Hematopoietic multipotent progenitor cell treated with erythropoietin and hydrocortisone succinate and interleukin-3 and kit ligand, for 8 days (in vitro differentiated cells): ENCODE measurements at regions not wholly inside any gene's neighbourhood (a gene's known extent, or its start where the extent isn't known, plus 50 kb on each side); places are given as distances from the start of the nearest gene placed in this dataset.
"Not testable (repeated sequence)": the region's sequence is repeated elsewhere in the genome, so short reads cannot be mapped to it uniquely, and the experiment has no call there.

Source experiments
- DNase-seq: peaks from one replicate; pipeline ENCODE4 v3.0.0-alpha.2; 2015

DNA sequence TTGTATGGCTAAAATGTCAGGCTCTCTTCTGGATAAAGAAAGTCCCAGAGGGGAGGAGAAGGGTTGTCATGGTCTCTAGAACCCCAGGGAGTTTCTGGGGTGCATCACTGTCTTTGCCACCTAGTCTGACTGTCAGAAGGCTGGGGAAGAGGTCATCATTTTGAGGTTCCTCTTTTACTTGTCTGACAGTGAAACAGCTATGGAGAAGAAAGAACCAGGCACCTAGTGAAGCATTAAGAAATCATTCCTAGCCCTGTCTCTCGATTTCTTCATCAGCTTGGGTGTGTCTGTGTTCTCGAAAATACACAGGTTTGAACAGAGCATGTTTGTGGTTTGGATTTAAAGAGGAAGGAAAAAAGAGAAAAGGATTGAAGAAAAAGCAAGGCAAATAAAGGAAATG is 158.7 kb upstream of the LRIG3 start:
- DNase-seq: no peak

DNA sequence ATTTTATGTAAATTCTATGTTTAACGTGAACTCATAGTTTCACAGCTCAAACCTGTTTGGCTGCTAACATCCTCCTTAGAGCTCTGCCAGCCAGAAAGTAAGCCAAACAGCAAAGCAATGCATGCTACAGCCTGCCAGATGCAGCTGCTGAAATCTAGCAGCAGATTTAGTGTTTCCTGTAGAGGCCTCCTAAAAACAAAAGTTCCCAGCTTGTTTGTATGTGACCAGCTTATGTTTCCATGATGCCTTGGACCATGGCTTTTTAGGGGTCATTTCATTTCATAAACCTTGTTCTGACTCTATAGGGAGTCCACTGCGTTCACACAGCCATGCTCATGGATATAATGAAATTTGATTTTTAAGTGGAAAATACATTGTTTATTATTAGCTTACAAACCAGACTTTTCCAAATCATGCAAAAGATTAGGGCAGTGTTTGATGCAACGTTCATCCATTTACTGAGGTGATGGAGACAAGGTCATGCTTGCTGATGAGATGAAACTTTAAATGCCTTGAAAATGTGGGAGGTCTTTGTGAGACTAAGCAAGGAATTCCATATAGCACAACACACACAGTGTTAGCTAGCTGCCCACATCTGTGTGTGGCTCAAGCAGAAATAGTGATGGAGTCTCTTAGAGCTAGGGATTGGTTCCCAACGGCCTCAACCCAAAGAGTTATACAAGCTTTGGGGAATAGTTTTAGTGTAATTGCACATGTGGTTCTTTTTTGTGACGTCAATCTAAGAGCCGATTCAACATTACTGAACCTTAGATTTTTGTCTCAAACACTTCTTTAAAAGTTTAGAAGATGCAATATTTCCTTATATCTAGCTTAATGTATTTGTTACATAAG is 157.5 kb upstream of the LRIG3 start:
- DNase-seq: no peak

DNA sequence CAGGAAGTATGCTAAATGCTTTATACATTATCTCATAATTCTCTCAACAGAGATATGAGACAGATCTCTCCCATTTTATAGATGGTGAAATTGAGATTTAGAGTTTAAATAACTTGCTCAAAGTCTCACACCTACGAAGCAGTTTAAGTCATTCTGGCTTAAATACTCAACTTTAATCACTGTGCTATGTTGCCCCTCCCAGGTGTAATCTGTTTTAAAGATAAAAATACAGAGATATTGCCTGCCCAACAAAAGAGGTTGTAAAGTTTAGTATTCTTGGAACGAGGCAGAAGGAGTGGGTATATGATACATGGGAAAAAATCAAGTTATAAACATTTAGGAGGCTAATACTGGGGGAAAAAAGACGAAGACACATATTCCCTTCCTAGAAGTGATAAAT is 156.8 kb upstream of the LRIG3 start:
- no peak for DNase-seq

DNA sequence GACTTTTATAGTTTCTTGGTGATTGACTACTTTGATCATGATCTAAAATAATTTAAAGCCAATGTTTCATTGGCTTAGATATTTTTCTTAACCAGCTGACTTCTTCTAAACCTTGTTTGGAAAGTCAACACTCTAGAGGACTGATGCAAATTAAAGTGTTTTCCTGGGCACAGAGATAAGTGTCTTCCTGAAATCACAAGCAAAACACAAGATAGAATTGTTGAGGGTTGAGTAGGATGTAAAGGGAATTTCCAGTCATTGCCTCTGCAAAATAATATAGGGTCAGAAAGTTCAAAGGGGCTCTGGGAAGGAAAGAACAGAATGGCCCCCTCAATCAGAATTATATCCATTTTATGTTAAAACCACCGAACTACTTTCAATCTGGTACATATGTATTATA is 156.3 kb upstream of the LRIG3 start:
- no peak for DNase-seq

DNA sequence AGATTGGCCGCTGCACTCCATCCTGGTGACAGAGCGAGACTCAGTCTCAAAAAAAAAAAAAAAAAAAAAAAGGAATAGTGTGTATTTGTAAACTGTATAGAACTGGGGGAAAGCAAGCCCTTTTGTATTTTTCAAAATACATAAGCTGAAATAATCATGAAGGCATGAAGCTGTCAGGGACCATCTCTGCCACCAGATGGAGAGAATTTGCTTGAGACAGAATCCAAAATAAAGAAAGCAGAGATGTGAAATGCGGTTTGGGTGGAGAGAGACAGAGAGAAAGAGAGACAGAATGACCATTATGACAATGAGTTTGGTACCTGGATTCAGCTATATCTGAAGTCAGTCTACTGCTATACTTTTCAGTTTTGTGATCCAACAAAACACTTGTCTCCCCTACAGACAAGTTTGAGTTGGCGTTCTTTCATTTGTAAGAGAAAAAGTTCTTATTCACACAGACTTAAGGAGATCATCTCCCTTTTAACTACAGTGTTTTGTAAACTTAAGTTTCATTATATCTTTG is 155.7 kb upstream of the LRIG3 start:
- DNase-seq: no peak

DNA sequence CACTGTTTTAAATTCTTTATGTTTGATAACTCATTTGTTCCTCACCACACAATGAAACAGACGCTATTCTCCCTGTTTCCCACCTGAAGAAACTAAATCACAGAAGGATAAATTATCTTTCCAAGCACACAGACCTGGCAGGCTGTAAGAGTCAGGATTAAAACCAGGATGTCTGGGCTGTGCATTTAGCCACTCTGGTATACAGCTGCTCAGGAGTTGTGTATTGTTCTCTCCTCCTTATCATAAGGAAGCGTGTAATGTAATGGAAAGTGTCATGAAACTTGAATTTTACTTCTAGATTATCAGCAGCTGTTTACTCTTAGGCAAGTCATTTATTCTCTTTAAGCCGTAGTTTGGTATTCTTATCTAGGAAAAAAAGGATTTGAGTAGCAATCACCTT is 154.8 kb upstream of the LRIG3 start:
- DNase-seq: no peak

DNA sequence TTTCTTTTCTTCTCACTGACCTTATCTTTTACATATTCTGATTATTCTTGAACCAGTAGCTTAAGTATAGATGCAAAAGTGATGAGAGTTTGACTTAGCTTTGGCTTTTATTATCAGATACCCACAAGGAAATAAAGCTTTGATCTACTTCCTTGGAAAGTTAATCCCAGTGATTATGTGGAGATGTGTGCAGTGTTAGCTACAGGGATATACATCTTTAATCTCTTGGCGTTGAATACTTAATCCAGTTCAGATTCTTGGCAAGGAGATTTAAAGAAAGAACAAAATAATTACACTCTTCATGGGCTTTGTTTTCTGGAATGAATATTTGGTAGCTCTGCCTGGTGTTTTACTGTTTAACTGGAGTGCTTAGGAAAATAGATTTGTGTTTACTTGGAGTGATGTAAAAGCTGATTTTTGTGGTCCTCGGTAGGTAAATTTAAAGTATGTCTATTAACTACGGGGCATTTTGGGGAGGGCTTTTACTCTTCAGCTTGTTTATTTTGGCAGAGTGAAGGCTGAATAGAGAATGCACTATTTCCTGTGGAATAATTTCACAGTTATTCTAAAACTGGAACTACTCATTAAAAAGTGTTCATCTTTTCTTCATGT is 150.1 kb upstream of the LRIG3 start:
- DNase-seq: no peak

DNA sequence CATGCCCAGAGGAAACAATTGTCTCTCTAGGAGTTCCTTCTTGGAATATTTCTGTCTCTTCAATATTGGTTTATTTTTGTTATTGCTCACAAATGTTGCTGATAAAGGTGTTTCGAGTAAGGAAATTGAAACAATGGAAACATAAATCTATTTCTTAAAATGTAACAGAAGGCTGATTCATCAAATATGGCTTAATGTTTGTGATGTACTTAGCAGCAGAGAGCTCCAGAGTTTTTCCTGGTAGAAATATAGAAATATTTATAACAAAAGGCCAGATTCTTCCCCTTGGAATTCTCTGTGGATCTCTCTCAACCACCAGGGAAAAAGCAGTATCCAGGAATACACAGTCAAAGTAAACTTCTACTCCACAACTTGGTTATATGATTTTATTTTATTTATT is 149.2 kb upstream of the LRIG3 start:
- DNase-seq: no peak

DNA sequence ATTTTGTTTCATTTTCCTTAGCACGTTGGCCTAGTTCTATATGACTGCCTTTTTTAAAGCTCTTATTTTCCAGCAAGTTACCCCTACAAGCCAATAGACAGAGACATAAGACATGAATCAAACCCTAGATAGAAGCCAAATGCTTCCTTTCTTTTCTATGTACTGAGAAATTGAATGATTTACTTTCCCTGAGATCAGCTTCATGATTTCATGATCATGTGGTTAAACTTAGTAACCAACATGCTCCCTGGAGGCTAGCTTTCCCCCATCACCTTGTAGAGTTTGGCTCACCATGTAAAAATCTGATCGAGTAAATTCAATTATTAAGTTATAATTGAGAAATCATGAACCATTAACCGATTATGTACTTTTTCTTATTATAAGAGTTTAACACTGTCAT is 148.1 kb upstream of the LRIG3 start:
- no peak for DNase-seq

DNA sequence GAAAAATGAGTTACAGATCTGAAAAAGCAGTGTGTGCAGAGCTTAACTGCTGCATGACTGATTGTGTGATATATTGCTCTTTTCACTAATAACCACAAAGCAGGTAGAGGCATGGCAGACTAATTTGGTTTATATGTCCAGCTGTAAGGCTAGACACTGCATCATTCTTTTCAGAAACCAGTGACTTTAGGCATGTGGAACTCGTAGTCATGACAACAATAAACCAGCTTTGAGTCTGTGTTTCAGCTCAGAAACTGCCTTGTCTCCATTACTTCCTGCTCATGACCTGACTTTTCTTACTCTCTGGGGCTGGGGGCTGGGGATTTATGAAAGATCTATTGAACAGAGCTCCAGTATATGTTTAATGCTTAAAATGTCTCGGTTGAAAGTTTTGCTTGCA is 146.8 kb upstream of the LRIG3 start:
- DNase-seq: no peak

DNA sequence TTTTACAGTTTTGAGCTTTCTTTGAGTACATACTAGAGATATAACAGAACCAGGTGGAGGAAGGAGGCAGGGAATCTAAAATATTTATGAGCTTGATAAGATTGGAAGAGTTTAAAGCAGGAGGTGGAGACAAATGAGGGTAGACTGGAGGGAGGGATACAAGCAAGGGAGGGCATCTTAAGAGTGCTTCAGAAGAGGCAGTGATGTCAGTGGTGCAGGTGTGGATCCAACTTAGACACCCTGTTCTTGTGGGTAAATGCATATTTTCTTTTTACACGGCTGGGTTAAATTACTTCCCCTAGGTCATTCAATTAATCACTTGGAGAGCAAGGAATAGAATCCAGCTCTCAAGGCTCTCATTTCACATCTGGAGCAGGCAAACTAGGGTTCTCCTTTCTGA is 146.1 kb upstream of the LRIG3 start:
- DNase-seq: no peak

DNA sequence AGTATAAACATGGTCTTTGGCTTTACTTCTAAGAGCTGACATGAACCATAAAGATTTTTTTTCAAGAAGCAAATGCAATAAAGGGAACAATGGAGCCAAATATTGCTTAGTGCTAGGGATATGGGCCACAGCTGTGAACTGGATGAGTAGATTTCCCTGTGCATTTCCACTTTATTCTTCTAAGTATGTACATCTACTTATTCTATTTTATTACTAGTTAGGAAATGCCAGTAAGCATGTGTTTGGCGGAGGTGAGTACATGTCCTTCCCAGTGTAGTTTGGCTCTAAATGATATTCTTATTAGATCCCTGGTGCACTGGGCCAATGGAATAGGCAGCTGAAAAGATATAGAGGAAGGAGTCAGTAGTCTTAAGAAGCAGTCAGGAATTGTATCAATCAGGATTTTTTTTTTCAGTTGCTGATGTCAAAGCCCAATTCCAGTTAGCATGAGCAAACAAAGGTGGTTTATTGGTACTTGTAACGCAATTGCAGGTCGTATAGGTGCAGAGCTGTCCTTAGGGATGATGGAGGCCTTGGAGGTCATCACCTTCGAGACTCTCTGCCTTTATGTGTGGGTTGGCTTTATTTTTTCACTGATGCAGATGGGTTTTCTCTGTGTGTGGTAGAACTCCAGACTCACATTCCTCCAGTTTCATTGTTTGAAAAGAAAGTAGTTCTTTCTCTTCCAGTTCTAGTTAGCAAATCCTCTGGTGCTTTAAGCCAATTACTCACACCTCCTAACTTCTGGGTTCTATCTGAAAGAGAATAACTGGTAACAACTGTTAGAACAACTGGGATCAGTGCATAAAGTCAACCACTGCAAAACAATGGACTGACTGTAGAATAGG is 139.0 kb upstream of the LRIG3 start:
- no peak for DNase-seq

DNA sequence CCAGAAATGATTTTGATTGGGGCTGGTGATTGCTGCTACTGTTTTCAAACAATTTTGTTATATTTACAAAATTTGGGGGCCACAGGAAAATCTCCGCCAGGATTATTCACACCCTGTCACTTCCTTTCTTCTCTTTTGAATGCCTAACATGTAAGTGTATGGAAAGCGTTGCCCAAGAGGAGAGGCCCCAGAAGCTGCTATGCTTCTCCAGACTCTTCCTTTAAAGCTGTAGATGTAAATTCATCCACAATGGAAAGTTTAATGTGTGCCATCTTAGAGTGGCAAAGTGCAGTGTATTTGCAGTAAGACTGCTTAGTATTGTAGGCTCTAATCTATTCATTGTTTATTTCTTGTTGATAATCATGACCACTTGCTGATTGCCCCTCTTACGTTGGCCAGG is 136.7 kb upstream of the LRIG3 start:
- DNase-seq: no peak

DNA sequence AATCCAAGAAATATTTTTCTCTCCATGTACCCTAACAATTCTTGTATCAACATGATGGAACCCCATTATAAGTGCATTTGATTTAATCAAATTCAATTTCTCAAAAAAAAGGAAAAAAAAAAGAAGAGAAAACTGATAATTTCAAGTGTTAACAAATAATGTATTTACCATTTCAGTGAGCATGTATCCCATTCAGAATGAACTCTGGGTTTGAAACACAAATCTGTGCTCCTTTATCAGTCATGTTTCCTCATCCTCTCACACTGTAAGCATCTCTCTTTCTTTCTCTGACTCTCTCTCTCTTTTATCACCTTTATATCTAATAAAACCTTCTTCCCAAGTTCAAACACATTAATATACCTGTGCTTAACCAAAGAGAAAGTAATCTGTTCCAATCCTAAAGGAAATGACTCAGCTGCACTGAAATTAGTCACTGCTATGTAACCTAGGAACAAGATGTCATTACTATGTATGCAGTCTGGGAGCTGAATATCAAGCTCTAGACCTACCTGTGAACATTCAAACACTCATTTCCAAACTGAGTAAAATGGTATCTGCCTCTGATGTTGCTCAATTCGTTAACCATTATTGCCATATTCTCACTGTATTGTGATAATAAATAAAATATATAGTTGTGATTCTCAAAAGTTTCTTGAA is 135.0 kb upstream of the LRIG3 start:
- no peak for DNase-seq

DNA sequence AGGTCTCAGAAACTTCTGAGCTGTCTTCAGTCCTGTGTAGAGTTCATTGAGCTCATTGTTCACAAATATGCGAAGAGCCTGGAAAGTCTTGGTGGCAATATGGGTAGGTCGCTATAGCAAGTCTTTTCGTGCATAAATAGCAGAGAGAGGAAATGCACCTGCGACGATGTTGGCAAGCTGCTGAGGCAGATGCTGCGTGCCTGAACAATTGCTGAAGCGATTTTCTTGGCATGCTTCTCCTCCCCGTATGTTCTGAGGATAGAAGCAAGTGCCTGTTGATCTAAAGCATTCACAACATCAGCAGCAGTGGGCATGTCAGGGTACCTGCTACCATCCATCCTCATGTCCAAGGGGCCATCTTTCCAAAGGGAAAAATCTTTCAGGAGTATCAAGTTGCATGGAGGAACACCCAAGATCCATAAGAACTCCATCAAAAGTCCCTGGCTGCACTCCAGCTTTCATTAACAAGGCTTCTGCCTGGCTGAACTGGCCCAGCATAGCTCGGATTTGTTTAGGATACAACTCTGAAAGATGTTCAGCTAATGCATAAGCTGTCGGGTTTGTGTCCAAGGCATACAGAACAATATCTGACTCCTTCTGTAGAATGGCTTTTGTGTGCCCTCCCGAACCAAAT is 133.1 kb upstream of the LRIG3 start:
- DNase-seq: not testable (repeated sequence)

DNA sequence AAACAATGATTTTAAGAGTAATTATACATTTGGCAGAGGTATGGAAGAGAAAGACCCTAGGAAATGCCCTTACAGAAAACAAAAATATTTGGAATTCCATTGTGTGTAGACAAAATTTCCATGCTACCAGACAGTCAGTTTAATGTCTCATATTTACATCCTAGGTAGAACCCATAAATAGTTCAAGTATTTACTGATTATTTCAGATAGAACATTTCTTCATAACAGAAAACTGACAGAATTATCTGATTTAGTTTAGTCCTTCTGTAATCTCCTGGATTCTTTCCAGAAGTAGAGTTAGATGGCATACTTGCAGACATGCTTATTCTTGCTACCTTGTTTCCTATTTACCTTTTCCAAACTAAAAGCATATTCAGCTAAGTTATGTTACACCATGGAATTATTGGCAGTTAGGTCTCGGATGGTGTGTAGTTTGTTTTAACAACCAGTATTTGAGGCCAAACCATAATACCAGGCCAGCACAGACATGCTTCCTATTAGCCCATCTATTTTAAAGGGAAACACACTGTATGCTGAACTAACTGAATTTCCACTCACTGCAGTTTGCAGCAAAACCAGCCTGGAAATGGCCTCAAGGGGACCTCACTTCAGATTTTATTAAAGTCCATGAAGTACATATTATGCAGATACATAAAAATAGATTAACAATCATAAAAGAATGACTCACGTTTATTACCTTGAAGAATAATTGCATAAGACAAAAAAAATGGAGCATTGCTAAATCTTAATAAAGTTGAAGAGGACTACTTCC is 126.6 kb upstream of the LRIG3 start:
- DNase-seq: no peak

DNA sequence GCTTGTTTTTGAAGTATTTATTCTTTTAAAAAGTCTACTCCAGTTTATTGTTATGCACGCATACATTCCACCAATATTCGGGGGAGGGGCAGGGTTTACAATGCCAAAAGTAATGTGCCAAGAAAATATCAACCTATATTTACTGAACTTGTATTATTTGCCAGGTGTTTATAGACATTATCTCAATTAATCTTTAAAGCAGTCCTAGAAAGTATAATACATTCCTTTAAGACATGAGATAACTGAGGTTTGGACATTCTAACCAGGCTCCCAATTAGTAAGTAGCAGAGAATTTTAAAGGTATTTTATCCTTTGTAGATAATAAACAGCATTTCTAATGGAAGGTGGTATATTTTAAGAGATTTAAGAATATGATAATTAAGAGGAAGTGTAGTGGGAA is 124.5 kb upstream of the LRIG3 start:
- no peak for DNase-seq

DNA sequence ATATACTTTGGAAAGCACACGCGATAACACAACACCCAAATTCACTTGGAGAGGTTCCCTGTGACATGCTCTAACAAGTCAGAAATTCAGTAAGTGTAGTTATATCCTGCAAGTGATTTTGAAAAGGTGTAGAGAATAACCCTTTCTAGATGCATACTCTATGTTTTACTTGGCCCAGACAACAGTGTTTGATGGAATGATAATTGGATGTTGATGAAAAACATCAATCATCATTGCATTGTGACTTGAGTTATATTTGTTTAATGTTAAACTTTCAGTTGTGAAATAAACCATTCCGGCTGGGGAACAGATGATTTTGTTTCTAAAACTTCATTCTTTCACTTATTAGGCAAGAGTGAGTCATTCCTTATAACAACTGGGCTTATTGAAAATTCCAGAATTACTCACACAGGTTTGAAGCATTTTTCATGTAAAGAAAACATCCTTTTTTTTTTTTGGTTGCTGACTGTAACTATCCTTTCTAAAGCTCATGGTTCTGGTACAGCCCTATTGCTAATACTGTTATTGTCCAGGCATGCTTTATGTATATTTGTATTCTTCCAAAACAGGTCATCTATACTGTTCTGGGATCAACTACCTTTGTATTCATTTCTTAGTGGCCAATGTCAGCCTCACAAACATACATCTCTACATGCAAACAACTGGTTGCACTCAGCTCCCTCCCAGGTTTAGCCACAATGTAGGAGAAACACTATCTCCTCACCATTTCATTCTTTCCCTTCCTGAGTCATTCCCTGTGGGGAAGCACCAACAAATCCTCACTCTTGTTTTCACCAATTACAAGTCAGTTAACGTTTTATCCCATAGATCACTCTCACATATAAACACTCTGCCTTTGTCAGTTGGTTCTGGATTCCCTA is 121.2 kb upstream of the LRIG3 start:
- DNase-seq: no peak

DNA sequence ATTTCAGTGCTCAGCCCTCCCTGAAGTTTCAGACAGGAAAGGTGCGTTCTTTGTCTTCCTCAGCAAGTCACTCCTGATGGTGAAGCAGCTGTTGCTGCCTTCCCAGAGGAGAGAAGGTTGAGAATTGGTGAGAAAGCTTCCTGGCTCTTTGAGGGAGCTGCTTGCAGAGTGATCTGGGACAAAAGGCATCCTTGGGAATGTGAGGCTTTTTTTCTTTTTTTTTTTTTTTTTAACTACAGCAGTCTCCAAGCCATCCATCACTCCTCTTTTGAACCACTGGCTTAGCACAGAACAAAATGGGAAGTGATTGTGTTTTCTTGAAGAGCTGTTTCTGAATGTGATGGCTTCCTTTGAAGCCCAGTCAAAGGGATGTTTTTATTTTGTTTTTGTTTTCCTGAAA is 120.4 kb upstream of the LRIG3 start:
- DNase-seq: no peak

DNA sequence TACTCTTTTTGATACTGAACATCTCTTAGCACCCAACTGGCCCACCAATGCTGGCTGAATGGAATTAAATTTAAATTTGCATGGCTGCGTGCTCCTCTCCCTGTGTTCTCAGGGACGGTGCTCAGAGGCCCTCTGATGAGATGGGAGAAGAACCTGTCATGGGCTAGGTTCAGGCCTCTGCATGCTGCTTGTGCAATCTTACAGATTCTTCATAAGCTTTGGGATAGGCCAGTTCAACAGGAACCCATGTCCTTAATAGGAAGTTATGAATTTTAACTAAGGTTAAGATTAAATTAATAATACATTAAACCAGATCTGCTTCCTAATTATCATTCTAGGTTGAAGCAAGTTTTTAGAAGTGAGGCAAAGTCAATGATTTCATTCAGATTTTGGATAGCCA is 119.7 kb upstream of the LRIG3 start:
- no peak for DNase-seq

DNA sequence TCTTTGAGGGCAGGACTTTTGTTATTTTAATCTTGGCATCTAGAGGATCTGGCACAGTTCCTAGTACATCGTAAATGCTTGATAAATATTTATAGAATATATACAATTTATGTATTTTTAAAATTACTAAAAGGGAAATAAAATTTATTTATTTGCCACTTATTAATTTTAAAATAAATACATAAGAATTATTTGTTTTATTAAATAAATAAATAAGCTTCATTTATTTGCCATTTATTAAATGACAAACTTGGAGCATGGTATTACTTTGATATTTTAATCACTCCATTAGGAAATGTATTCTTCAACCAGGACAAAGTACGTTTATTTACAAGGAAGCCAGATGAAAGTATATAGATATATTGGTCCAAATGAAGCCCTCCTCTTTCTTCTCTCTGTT is 118.7 kb upstream of the LRIG3 start:
- DNase-seq: no peak
